Neutrophil (primary cell): ENCODE measurements at regions not wholly inside any gene's neighbourhood (a gene's known extent, or its start where the extent isn't known, plus 50 kb on each side); places are given as distances from the start of the nearest gene placed in this dataset.

Experiments
- H3K27ac ChIP-seq: fragments of 200-600 bp; sonication (generic); 2 replicates; pipeline ENCODE4 v1.5.1; 2016; ENCODE audit warnings: mild to moderate bottlenecking, moderate library complexity
- H3K27me3 ChIP-seq: fragments of 200-600 bp; sonication (generic); 2 replicates; pipeline ENCODE4 v1.6.0; 2016; ENCODE audit warnings: mild to moderate bottlenecking
- H3K36me3 ChIP-seq: fragments of 200-600 bp; sonication (generic); 2 replicates; pipeline ENCODE4 v1.5.1; 2017
- H3K4me1 ChIP-seq, 2 experiments: fragments of 200-600 bp in 1 of 2; sonication (generic) in 1 of 2; 1 replicate in 1 of 2; 2 replicates in 1 of 2; pipeline versions ENCODE4 v1.5.1 to v1.6.1; 2013 to 2016; ENCODE audit warnings: low read depth in 1 of 2, low read length in 1 of 2, mild to moderate bottlenecking in 1 of 2, moderate library complexity in 1 of 2; ENCODE audit not compliant: control insufficient read depth in 1 of 2, insufficient read depth in 1 of 2
- H3K4me3 ChIP-seq, 2 experiments: fragments of 200-600 bp in 1 of 2; sonication (generic) in 1 of 2; 1 replicate in 1 of 2; 2 replicates in 1 of 2; pipeline ENCODE4 v1.5.1; 2013 to 2016; ENCODE audit warnings: low read depth in 1 of 2, low read length in 1 of 2, mild to moderate bottlenecking in 1 of 2, moderate library complexity in 1 of 2
- H3K9me3 ChIP-seq: fragments of 200-600 bp; sonication (generic); 2 replicates; pipeline ENCODE4 v1.5.1; 2016
- TF ChIP-seq, protein P1 (sequence below): fragments of 200-600 bp; sonication (generic); IDR thresholded peaks from 2 replicates; pipeline ENCODE4 v1.5.1; 2016; ENCODE audit warnings: antibody characterized with exemption

- Histone ChIP-seq H3K4me3 (no peak overlapping the region), H3K36me3 (no peaks in the 10 kb centered on the region), H3K4me1 (no peaks in the 10 kb centered on the region), H3K9me3 (no peaks in the 10 kb centered on the region), H3K27ac (no peak overlapping the region), H3K27me3 (no peaks in the 10 kb centered on the region)
- TF ChIP-seq, protein P1, sequence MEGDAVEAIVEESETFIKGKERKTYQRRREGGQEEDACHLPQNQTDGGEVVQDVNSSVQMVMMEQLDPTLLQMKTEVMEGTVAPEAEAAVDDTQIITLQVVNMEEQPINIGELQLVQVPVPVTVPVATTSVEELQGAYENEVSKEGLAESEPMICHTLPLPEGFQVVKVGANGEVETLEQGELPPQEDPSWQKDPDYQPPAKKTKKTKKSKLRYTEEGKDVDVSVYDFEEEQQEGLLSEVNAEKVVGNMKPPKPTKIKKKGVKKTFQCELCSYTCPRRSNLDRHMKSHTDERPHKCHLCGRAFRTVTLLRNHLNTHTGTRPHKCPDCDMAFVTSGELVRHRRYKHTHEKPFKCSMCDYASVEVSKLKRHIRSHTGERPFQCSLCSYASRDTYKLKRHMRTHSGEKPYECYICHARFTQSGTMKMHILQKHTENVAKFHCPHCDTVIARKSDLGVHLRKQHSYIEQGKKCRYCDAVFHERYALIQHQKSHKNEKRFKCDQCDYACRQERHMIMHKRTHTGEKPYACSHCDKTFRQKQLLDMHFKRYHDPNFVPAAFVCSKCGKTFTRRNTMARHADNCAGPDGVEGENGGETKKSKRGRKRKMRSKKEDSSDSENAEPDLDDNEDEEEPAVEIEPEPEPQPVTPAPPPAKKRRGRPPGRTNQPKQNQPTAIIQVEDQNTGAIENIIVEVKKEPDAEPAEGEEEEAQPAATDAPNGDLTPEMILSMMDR: no peak
Measured at GRCh38 chr16:80158766-80159165, 382.0 kb upstream of the DYNLRB2 start.

GRCh38 chr16:80151722-80152111, 389.1 kb upstream of the DYNLRB2 start:
- Histone ChIP-seq H3K4me1 (no peaks in the 10 kb centered on the region), H3K9me3 (no peaks in the 10 kb centered on the region), H3K4me3 (no peak overlapping the region), H3K27ac (no peak overlapping the region), H3K36me3 (no peaks in the 10 kb centered on the region), H3K27me3 (no peaks in the 10 kb centered on the region)
- TF ChIP-seq, protein P1: no peak

GRCh38 chr16:80150978-80151721, 389.6 kb upstream of the DYNLRB2 start:
- Histone ChIP-seq H3K27me3 (no peaks in the 10 kb centered on the region), H3K4me1 (no peaks in the 10 kb centered on the region), H3K36me3 (no peaks in the 10 kb centered on the region), H3K4me3 (no peak overlapping the region), H3K9me3 (no peaks in the 10 kb centered on the region), H3K27ac (no peak overlapping the region)
- TF ChIP-seq, protein P1: no peak

GRCh38 chr16:80148826-80149225, 392.0 kb upstream of the DYNLRB2 start:
- Histone ChIP-seq H3K9me3 (no peaks in the 10 kb centered on the region), H3K4me3 (no peak overlapping the region), H3K36me3 (no peaks in the 10 kb centered on the region), H3K27ac (no peak overlapping the region), H3K4me1 (no peaks in the 10 kb centered on the region), H3K27me3 (no peaks in the 10 kb centered on the region)
- TF ChIP-seq, protein P1: no peak

- TF ChIP-seq, protein P1: no peak
- Histone ChIP-seq H3K4me3 (no peak overlapping the region), H3K27me3 (no peaks in the 10 kb centered on the region), H3K9me3 (no peaks in the 10 kb centered on the region), H3K4me1 (no peaks in the 10 kb centered on the region), H3K36me3 (no peaks in the 10 kb centered on the region), H3K27ac (no peak overlapping the region)
Measured at GRCh38 chr16:80147026-80147655, 393.7 kb upstream of the DYNLRB2 start.
